BE2C (cell line): ENCODE measurements at regions not wholly inside any gene's neighbourhood (a gene's known extent, or its start where the extent isn't known, plus 50 kb on each side); places are given as distances from the start of the nearest gene placed in this dataset.
"Not testable (repeated sequence)": the region's sequence is repeated elsewhere in the genome, so short reads cannot be mapped to it uniquely, and the experiment has no call there.

Experiments
- DNase-seq: peaks from one replicate; pipeline ENCODE4 v3.0.0-alpha.2; 2020
- H3K27me3 ChIP-seq: fragments of 250-450 bp; sonication (Bioruptor Pico); 2 replicates; pipeline ENCODE4 v1.5.1; 2020; ENCODE audit warnings: mild to moderate bottlenecking
- H3K36me3 ChIP-seq: fragments of 250-450 bp; sonication (Bioruptor Pico); 2 replicates; pipeline ENCODE4 v1.5.1; 2020; ENCODE audit warnings: mild to moderate bottlenecking
- H3K4me1 ChIP-seq: fragments of 250-450 bp; sonication (Bioruptor Pico); 2 replicates; pipeline ENCODE4 v1.5.1; 2020
- H3K4me3 ChIP-seq: 2 replicates; pipeline ENCODE4 v1.5.1; 2011; ENCODE audit warnings: low read depth, low read length
- H3K9me3 ChIP-seq: fragments of 250-450 bp; sonication (Bioruptor Pico); 2 replicates; pipeline ENCODE4 v1.5.1; 2020
- CTCF ChIP-seq: IDR thresholded peaks from 2 replicates; pipeline ENCODE4 v1.5.1; 2012; ENCODE audit warnings: mild to moderate bottlenecking, low read depth, low read length

- Histone ChIP-seq H3K27me3 (no peaks in the 10 kb centered on the region), H3K36me3 (no peaks in the 10 kb centered on the region), H3K4me1 (no peaks in the 10 kb centered on the region), H3K4me3 (no peak overlapping the region), H3K9me3 (no peaks in the 10 kb centered on the region)
- TF ChIP-seq CTCF: no peak
- DNase-seq: no peak
These were observed 102.7 kb upstream of the NGF start for GRCh38 chr1:115440733-115441132.

- H3K4me1 ChIP-seq, H3K36me3 ChIP-seq, H3K4me3 ChIP-seq, H3K27me3 ChIP-seq, DNase-seq, H3K9me3 ChIP-seq: not testable (repeated sequence)
These were observed 101.5 kb upstream of the NGF start for GRCh38 chr1:115439520-115439919.

- no peak overlapping the region for H3K4me3 ChIP-seq
- TF ChIP-seq CTCF: no peak
- H3K9me3 ChIP-seq: no peaks in the 10 kb centered on the region
- H3K27me3 ChIP-seq: no peaks in the 10 kb centered on the region
- H3K36me3 ChIP-seq: no peaks in the 10 kb centered on the region
- no peak for DNase-seq
- no peaks in the 10 kb centered on the region for H3K4me1 ChIP-seq
These were observed 99.1 kb upstream of the NGF start for GRCh38 chr1:115437196-115437595.

GRCh38 chr1:115436596-115436995, 98.5 kb upstream of the NGF start:
- no peaks in the 10 kb centered on the region for H3K36me3 ChIP-seq
- H3K4me1 ChIP-seq: no peaks in the 10 kb centered on the region
- H3K9me3 ChIP-seq: no peaks in the 10 kb centered on the region
- no peak overlapping the region for H3K4me3 ChIP-seq
- no peak for DNase-seq
- no peak for TF ChIP-seq CTCF
- no peaks in the 10 kb centered on the region for H3K27me3 ChIP-seq

GRCh38 chr1:115433483-115433882, 95.4 kb upstream of the NGF start:
- Histone ChIP-seq H3K4me1 (no peaks in the 10 kb centered on the region), H3K27me3 (no peaks in the 10 kb centered on the region), H3K4me3 (no peak overlapping the region), H3K9me3 (no peaks in the 10 kb centered on the region), H3K36me3 (no peaks in the 10 kb centered on the region)
- no peak for DNase-seq
- TF ChIP-seq CTCF: no peak

- Histone ChIP-seq H3K27me3 (no peaks in the 10 kb centered on the region), H3K4me3 (no peak overlapping the region), H3K9me3 (no peaks in the 10 kb centered on the region), H3K36me3 (no peaks in the 10 kb centered on the region), H3K4me1 (no peaks in the 10 kb centered on the region)
- DNase-seq: no peak
- TF ChIP-seq CTCF: no peak
These were observed 94.0 kb upstream of the NGF start for GRCh38 chr1:115432061-115432460.
